ENCODE measurements at regions not wholly inside any gene's neighbourhood (a gene's known extent, or its start where the extent isn't known, plus 50 kb on each side); places are given as distances from the start of the nearest gene placed in this dataset.

GRCh38 chr5:18761801-18762200 lies 1127.5 kb downstream of the TAF11L14 start:
- Histone ChIP-seq H3K4me2 (ENCODE audit: low read length) (no peak overlapping the region), H3K4ac (ENCODE audit: low read depth, low read length) (no peak overlapping the region), H3K27me3 (ENCODE audit: insufficient read depth, low read length) (no peaks in the 10 kb centered on the region), H3K79me1 (ENCODE audit: low read length) (no peaks in the 10 kb centered on the region), H3K4me1 (ENCODE audit: control insufficient read depth in 1 of 2, insufficient read depth in 2 of 2, low read length in 2 of 2) (no peaks in the 10 kb centered on the region), H4K91ac (ENCODE audit: low read depth, low read length) (no peak overlapping the region), H3K14ac (ENCODE audit: low read length) (no peak overlapping the region), H3K4me3 (ENCODE audit: low read depth, low read length) (no peak overlapping the region), H3K23ac (ENCODE audit: low read length) (no peak overlapping the region), H4K12ac (ENCODE audit: low read depth, low read length) (no peak overlapping the region), H2AK5ac (ENCODE audit: low read length) (no peak overlapping the region), H4K8ac (ENCODE audit: low read depth, low read length) (no peak overlapping the region), H2BK120ac (ENCODE audit: insufficient read depth, low read length, poor library complexity) (no peak overlapping the region), H2BK12ac (ENCODE audit: low read length) (no peak overlapping the region), H3K36me3 (ENCODE audit: control insufficient read depth in 1 of 2, insufficient read depth in 2 of 2, low read length in 2 of 2) (no peaks in the 10 kb centered on the region), H2BK5ac (ENCODE audit: low read depth, low read length, poor library complexity) (no peak overlapping the region), H3K9ac (ENCODE audit: low read length) (no peak overlapping the region), H3K27ac (ENCODE audit: low read depth, low read length) (no peak overlapping the region), H2AFZ (ENCODE audit: insufficient read depth, low read length, poor library complexity) (no peak overlapping the region), H3K18ac (ENCODE audit: low read length) (no peak overlapping the region), H3K79me2 (ENCODE audit: control insufficient read depth, insufficient read depth, low read length, poor library complexity) (no peaks in the 10 kb centered on the region), H3K9me3 (ENCODE audit: insufficient read depth, low read depth, low read length) (no peaks in the 10 kb centered on the region)
- DNase-seq: peak in 1 of 2 donors; percentile 53
- no CpG with 5 or more reads among the region's 1 CpG for WGBS (ENCODE audit: extremely low coverage, insufficient coverage, insufficient read length)

DNA sequence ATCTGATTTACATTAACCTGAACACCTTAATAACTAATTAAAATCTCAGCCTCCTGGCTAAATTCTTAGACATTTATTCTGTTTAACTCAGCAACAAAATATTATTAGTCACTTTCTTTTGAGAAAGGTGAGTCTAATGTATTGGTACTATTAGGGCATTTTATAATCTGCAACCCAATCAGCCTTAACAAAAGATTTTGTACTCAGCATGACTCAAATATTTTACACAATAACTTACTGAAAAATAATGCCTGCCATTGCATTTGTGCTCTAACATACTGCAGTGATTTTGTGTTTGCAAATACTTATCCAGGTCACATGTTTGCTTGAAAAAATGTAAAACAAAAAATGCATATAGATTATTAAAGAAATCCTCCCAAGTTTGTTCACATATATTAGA lies 1129.9 kb downstream of the TAF11L14 start:
- Histone ChIP-seq H3K4me2 (ENCODE audit: low read length) (no peak overlapping the region), H3K9ac (ENCODE audit: low read length) (no peak overlapping the region), H3K4me1 (ENCODE audit: control insufficient read depth in 1 of 2, insufficient read depth in 2 of 2, low read length in 2 of 2) (no peaks in the 10 kb centered on the region), H2AK5ac (ENCODE audit: low read length) (no peak overlapping the region), H2AFZ (ENCODE audit: insufficient read depth, low read length, poor library complexity) (no peak overlapping the region), H2BK120ac (ENCODE audit: insufficient read depth, low read length, poor library complexity) (no peak overlapping the region), H3K36me3 (ENCODE audit: control insufficient read depth in 1 of 2, insufficient read depth in 2 of 2, low read length in 2 of 2) (no peaks in the 10 kb centered on the region), H3K23ac (ENCODE audit: low read length) (no peak overlapping the region), H3K14ac (ENCODE audit: low read length) (no peak overlapping the region), H3K79me2 (ENCODE audit: control insufficient read depth, insufficient read depth, low read length, poor library complexity) (no peaks in the 10 kb centered on the region), H3K79me1 (ENCODE audit: low read length) (no peaks in the 10 kb centered on the region), H4K12ac (ENCODE audit: low read depth, low read length) (no peak overlapping the region), H3K4me3 (ENCODE audit: low read depth, low read length) (no peak overlapping the region), H2BK12ac (ENCODE audit: low read length) (no peak overlapping the region), H4K91ac (ENCODE audit: low read depth, low read length) (no peak overlapping the region), H4K8ac (ENCODE audit: low read depth, low read length) (no peak overlapping the region), H2BK5ac (ENCODE audit: low read depth, low read length, poor library complexity) (no peak overlapping the region), H3K27me3 (ENCODE audit: insufficient read depth, low read length) (no peaks in the 10 kb centered on the region), H3K27ac (ENCODE audit: low read depth, low read length) (no peak overlapping the region), H3K4ac (ENCODE audit: low read depth, low read length) (no peak overlapping the region), H3K18ac (ENCODE audit: low read length) (no peak overlapping the region), H3K9me3 (ENCODE audit: insufficient read depth, low read depth, low read length) (no peaks in the 10 kb centered on the region)
- DNase-seq: peak in 1 of 2 donors; percentile 9

GRCh38 chr5:18765304-18765703 lies 1131.0 kb downstream of the TAF11L14 start:
- no peak overlapping the region for H2BK12ac ChIP-seq (ENCODE audit: low read length)
- H3K18ac ChIP-seq (ENCODE audit: low read length): no peak overlapping the region
- no peak overlapping the region for H4K91ac ChIP-seq (ENCODE audit: low read depth, low read length)
- no peak overlapping the region for H3K4me2 ChIP-seq (ENCODE audit: low read length)
- no peaks in the 10 kb centered on the region for H3K27me3 ChIP-seq (ENCODE audit: insufficient read depth, low read length)
- no peak overlapping the region for H3K9ac ChIP-seq (ENCODE audit: low read length)
- H3K79me1 ChIP-seq (ENCODE audit: low read length): no peaks in the 10 kb centered on the region
- no peak overlapping the region for H3K14ac ChIP-seq (ENCODE audit: low read length)
- no peak overlapping the region for H2AK5ac ChIP-seq (ENCODE audit: low read length)
- no peak overlapping the region for H3K4ac ChIP-seq (ENCODE audit: low read depth, low read length)
- H3K9me3 ChIP-seq (ENCODE audit: insufficient read depth, low read depth, low read length): no peaks in the 10 kb centered on the region
- no peak overlapping the region for H4K12ac ChIP-seq (ENCODE audit: low read depth, low read length)
- no peak overlapping the region for H3K23ac ChIP-seq (ENCODE audit: low read length)
- H2BK120ac ChIP-seq (ENCODE audit: insufficient read depth, low read length, poor library complexity): no peak overlapping the region
- no CpG with 5 or more reads among the region's 2 CpGs for WGBS (ENCODE audit: extremely low coverage, insufficient coverage, insufficient read length)
- H3K79me2 ChIP-seq (ENCODE audit: control insufficient read depth, insufficient read depth, low read length, poor library complexity): no peaks in the 10 kb centered on the region
- no peak overlapping the region for H4K8ac ChIP-seq (ENCODE audit: low read depth, low read length)
- no peak overlapping the region for H2AFZ ChIP-seq (ENCODE audit: insufficient read depth, low read length, poor library complexity)
- no peak overlapping the region for H2BK5ac ChIP-seq (ENCODE audit: low read depth, low read length, poor library complexity)
- H3K4me1 ChIP-seq (ENCODE audit: control insufficient read depth in 1 of 2, insufficient read depth in 2 of 2, low read length in 2 of 2): no peaks in the 10 kb centered on the region
- no peaks in the 10 kb centered on the region for H3K36me3 ChIP-seq (ENCODE audit: control insufficient read depth in 1 of 2, insufficient read depth in 2 of 2, low read length in 2 of 2)
- H3K27ac ChIP-seq (ENCODE audit: low read depth, low read length): no peak overlapping the region
- no peak for DNase-seq
- H3K4me3 ChIP-seq (ENCODE audit: low read depth, low read length): no peak overlapping the region

- Histone ChIP-seq H2BK120ac (ENCODE audit: insufficient read depth, low read length, poor library complexity) (no peak overlapping the region), H3K79me1 (ENCODE audit: low read length) (no peaks in the 10 kb centered on the region), H3K27me3 (ENCODE audit: insufficient read depth, low read length) (no peaks in the 10 kb centered on the region), H3K23ac (ENCODE audit: low read length) (no peak overlapping the region), H4K8ac (ENCODE audit: low read depth, low read length) (no peak overlapping the region), H2AK5ac (ENCODE audit: low read length) (no peak overlapping the region), H3K18ac (ENCODE audit: low read length) (no peak overlapping the region), H2AFZ (ENCODE audit: insufficient read depth, low read length, poor library complexity) (no peak overlapping the region), H3K36me3 (ENCODE audit: control insufficient read depth in 1 of 2, insufficient read depth in 2 of 2, low read length in 2 of 2) (no peaks in the 10 kb centered on the region), H4K91ac (ENCODE audit: low read depth, low read length) (no peak overlapping the region), H3K14ac (ENCODE audit: low read length) (no peak overlapping the region), H3K4me1 (ENCODE audit: control insufficient read depth in 1 of 2, insufficient read depth in 2 of 2, low read length in 2 of 2) (no peaks in the 10 kb centered on the region), H3K4ac (ENCODE audit: low read depth, low read length) (no peak overlapping the region), H3K27ac (ENCODE audit: low read depth, low read length) (no peak overlapping the region), H2BK12ac (ENCODE audit: low read length) (no peak overlapping the region), H2BK5ac (ENCODE audit: low read depth, low read length, poor library complexity) (no peak overlapping the region), H3K4me2 (ENCODE audit: low read length) (no peak overlapping the region), H3K9me3 (ENCODE audit: insufficient read depth, low read depth, low read length) (no peaks in the 10 kb centered on the region), H3K9ac (ENCODE audit: low read length) (no peak overlapping the region), H3K79me2 (ENCODE audit: control insufficient read depth, insufficient read depth, low read length, poor library complexity) (no peaks in the 10 kb centered on the region), H4K12ac (ENCODE audit: low read depth, low read length) (no peak overlapping the region), H3K4me3 (ENCODE audit: low read depth, low read length) (no peak overlapping the region)
- DNase-seq: no peak
- no CpG with 5 or more reads among the region's 6 CpGs for WGBS (ENCODE audit: extremely low coverage, insufficient coverage, insufficient read length)
Measured at GRCh38 chr5:18771097-18771610, 1136.9 kb downstream of the TAF11L14 start.

Data from trophoblast cell (in vitro differentiated cells and primary cell).